Stomach smooth muscle (tissue), 2 donors: ENCODE measurements at regions not wholly inside any gene's neighbourhood (a gene's known extent, or its start where the extent isn't known, plus 50 kb on each side); places are given as distances from the start of the nearest gene placed in this dataset.

Source experiments
- H3K27ac ChIP-seq: one replicate; pipeline ENCODE4 v1.7.0; 2013; ENCODE audit warnings: mild to moderate bottlenecking, low read length, inconsistent platforms
- H3K27me3 ChIP-seq, 2 donors: one replicate each; pipeline ENCODE4 v1.7.0; 2013; ENCODE audit warnings: low read length in 2 of 2; ENCODE audit not compliant: insufficient read depth in 2 of 2, control insufficient read depth in 1 of 2
- H3K36me3 ChIP-seq, 2 donors: one replicate each; pipeline ENCODE4 v1.7.0; 2013; ENCODE audit warnings: low read length in 2 of 2; ENCODE audit not compliant: control insufficient read depth in 2 of 2, insufficient read depth in 2 of 2
- H3K4me1 ChIP-seq: one replicate; pipeline ENCODE4 v1.7.0; 2013; ENCODE audit warnings: low read length; ENCODE audit not compliant: control insufficient read depth, insufficient read depth
- H3K4me3 ChIP-seq, 2 donors: one replicate each; pipeline ENCODE4 v1.7.0; 2013; ENCODE audit warnings: low read length in 2 of 2
- H3K9ac ChIP-seq, 2 donors: one replicate each; pipeline ENCODE4 v1.7.0; 2013; ENCODE audit warnings: low read length in 2 of 2, mild to moderate bottlenecking in 1 of 2
- H3K9me3 ChIP-seq, 2 donors: one replicate each; pipeline ENCODE4 v1.7.0; 2013; ENCODE audit warnings: low read length in 2 of 2; ENCODE audit not compliant: control insufficient read depth in 2 of 2
- donor health status: healthy.
- donor health status: Pancreatic carcinoma.

DNA sequence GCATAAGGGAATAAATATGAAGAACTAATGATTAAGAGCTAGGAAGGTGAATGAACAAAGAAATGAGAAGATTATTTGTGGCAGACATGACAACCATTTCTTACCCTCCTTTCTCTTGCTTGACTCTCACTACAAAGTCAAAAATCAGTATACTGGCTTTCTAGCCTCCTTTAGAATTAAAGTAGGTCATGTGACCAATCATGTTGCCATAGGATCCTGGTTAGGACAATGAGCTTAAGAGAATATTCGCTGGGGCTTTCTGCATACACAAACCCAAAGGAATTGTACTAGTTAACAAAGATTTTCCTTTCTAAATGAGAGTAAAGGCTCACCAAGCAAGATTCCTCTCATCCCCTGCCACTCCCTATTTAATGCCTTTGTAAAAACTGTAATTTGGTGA lies 76.0 kb upstream of the ID4 start:
- Histone ChIP-seq H3K27ac (no peak overlapping the region), H3K4me3 (no peak overlapping the region), H3K9me3 (no peaks in the 10 kb centered on the region), H3K4me1 (no peaks in the 10 kb centered on the region), H3K27me3 (no peaks in the 10 kb centered on the region), H3K9ac (no peak overlapping the region), H3K36me3 (no peaks in the 10 kb centered on the region)

DNA sequence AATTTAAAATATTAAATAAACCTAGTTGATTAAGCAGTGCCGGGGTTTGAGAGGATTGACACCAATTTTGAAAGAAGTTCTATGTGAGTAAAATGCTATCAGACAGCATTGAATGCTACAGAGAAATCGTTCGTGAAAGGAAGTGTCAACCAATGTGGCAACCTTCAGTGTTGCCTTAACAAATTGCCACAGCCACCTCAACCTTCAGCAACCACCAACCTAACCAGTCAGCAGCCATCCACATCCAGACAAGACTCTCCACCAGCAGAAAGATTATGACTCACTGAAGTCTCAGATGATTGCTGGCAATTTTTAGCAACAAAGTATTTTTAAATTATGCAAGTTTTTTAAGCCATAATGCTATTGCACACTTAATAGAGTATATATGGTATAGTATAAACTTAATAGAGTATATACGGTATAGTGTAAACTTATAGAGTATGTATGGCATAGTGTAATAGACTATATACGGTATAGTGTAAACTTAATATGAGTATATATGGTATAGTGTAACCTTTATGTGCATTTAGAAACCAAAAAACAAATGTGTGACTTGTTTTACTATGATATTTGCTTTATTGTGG lies 65.3 kb upstream of the ID4 start:
- no peak overlapping the region for H3K27ac ChIP-seq
- H3K4me3 ChIP-seq: no peak overlapping the region
- H3K27me3 ChIP-seq: no peaks in the 10 kb centered on the region

DNA sequence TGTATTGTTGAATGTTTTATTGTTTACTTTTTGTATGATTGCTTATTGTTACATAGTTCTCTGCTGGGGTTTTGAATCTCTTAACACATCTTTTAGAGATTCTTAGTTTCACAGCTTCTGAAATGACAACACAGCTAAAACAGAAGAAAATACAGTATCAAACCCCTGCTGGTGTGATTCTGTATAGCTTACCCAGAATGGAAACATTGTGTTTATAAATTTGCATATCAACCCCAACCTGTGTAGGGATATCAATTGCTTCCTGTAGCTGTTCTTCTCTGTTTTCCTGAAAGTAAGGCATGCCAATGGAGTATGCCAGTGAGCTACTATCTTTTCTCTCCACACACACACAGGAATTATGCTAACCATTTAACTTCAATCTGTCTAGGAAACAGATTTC lies 64.3 kb upstream of the ID4 start:
- no peaks in the 10 kb centered on the region for H3K36me3 ChIP-seq
- H3K4me3 ChIP-seq: no peak overlapping the region
- no peak overlapping the region for H3K9ac ChIP-seq
- H3K27me3 ChIP-seq: no peaks in the 10 kb centered on the region
- H3K9me3 ChIP-seq: no peaks in the 10 kb centered on the region
- H3K4me1 ChIP-seq: no peaks in the 10 kb centered on the region
- H3K27ac ChIP-seq: no peak overlapping the region

More for the DNA sequence above, 65.3 kb upstream of the ID4 start:
- H3K9ac ChIP-seq: no peak overlapping the region
- H3K4me1 ChIP-seq: no peaks in the 10 kb centered on the region
- H3K36me3 ChIP-seq: no peaks in the 10 kb centered on the region
- no peaks in the 10 kb centered on the region for H3K9me3 ChIP-seq

DNA sequence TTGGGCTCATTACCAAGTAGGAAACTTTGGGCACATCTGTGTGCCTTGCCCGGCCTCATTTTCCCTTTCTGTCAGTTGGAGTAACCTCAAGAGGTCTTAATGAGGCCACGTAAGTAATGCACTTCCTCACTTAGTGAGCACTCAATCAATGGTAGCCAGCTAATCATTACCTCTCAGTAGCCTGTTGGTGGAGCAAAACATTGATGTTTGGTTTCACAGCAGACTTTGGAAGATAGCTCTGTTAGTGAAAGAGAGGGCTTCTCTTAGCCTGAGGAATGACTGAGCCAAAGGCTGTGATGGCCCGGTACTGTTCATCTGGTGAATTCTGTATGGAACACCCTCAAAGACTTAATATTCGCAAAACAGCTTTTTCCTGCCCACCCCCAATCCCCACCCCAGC lies 55.9 kb upstream of the ID4 start:
- no peaks in the 10 kb centered on the region for H3K27me3 ChIP-seq
- no peak overlapping the region for H3K27ac ChIP-seq
- no peak overlapping the region for H3K4me3 ChIP-seq
- peaks cover 0 to 3% of the 10 kb centered on the region in 2 donors for H3K9me3 ChIP-seq
- no peak overlapping the region for H3K9ac ChIP-seq
- no peaks in the 10 kb centered on the region for H3K4me1 ChIP-seq
- H3K36me3 ChIP-seq: no peaks in the 10 kb centered on the region

DNA sequence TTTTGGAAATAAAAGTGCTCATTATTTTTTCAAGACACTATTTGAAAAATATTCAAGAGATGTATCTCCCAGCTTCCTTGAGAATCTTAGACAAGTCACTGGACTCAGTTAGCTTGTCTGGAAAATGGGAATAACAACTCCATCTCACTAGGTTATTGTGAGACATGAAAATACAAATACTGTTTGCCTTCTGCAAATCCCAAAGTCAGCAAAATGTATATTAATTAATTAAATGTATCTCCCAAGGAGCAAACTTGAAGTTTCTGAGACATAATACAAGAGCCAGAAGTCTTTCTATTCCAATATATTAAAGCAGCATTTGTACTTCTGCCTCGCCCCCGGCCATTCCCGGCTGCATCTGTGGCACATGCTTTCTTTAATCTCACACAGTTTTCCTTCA lies 54.6 kb upstream of the ID4 start:
- H3K27me3 ChIP-seq: no peaks in the 10 kb centered on the region
- no peaks in the 10 kb centered on the region for H3K36me3 ChIP-seq
- H3K9me3 ChIP-seq: peaks cover 0 to 3% of the 10 kb centered on the region in 2 donors
- H3K9ac ChIP-seq: no peak overlapping the region
- H3K4me1 ChIP-seq: no peaks in the 10 kb centered on the region
- H3K4me3 ChIP-seq: no peak overlapping the region
- no peak overlapping the region for H3K27ac ChIP-seq
